ENCODE measurements at regions not wholly inside any gene's neighbourhood (a gene's known extent, or its start where the extent isn't known, plus 50 kb on each side); places are given as distances from the start of the nearest gene placed in this dataset.
"Not testable (repeated sequence)": the region's sequence is repeated elsewhere in the genome, so short reads cannot be mapped to it uniquely, and the experiment has no call there.

GRCh38 chr1:228887960-228888359, 152.7 kb downstream of the RHOU start:
- DNase-seq (ENCODE audit: low read depth) = no peak
- TF ChIP-seq CTCF (IDR thresholded peaks at IDR 0.05; ENCODE audit: insufficient read depth, low read depth, low read length) = no peak

GRCh38 chr1:228889289-228889688, 154.0 kb downstream of the RHOU start:
- H3K4me3 ChIP-seq (ENCODE audit: low read depth, low read length) = no peak overlapping the region
- DNase-seq (ENCODE audit: low read depth) = no peak
- no peak for TF ChIP-seq CTCF (IDR thresholded peaks at IDR 0.05; ENCODE audit: insufficient read depth, low read depth, low read length)

More at GRCh38 chr1:228887960-228888359, 152.7 kb downstream of the RHOU start:
- no peak overlapping the region for H3K4me3 ChIP-seq (ENCODE audit: low read depth, low read length)

GRCh38 chr1:228891272-228892034, 156.2 kb downstream of the RHOU start:
- no peak for TF ChIP-seq CTCF (IDR thresholded peaks at IDR 0.05; ENCODE audit: insufficient read depth, low read depth, low read length)
- no peak overlapping the region for H3K4me3 ChIP-seq (ENCODE audit: low read depth, low read length)
- peak; percentile 40 for DNase-seq (ENCODE audit: low read depth)

GRCh38 chr1:228892200-228892599, 156.9 kb downstream of the RHOU start:
- DNase-seq (ENCODE audit: low read depth); H3K4me3 ChIP-seq (ENCODE audit: low read depth, low read length): not testable (repeated sequence)

GRCh38 chr1:228894442-228894989, 159.2 kb downstream of the RHOU start:
- TF ChIP-seq CTCF (IDR thresholded peaks at IDR 0.05; ENCODE audit: insufficient read depth, low read depth, low read length) = no peak
- H3K4me3 ChIP-seq (ENCODE audit: low read depth, low read length) = no peak overlapping the region
- DNase-seq (ENCODE audit: low read depth) = no peak

- no peak for TF ChIP-seq CTCF (IDR thresholded peaks at IDR 0.05; ENCODE audit: insufficient read depth, low read depth, low read length)
- no peak for DNase-seq (ENCODE audit: low read depth)
- H3K4me3 ChIP-seq (ENCODE audit: low read depth, low read length) = no peak overlapping the region
These were observed 162.6 kb downstream of the RHOU start for GRCh38 chr1:228897901-228898300.

- no peak for DNase-seq (ENCODE audit: low read depth)
- no peak for TF ChIP-seq CTCF (IDR thresholded peaks at IDR 0.05; ENCODE audit: insufficient read depth, low read depth, low read length)
- H3K4me3 ChIP-seq (ENCODE audit: low read depth, low read length) = no peak overlapping the region
These were observed 163.3 kb downstream of the RHOU start for GRCh38 chr1:228898582-228898992.
